GM19023 (cell line): ENCODE measurements at regions not wholly inside any gene's neighbourhood (a gene's known extent, or its start where the extent isn't known, plus 50 kb on each side); places are given as distances from the start of the nearest gene placed in this dataset.
"Not testable (repeated sequence)": the region's sequence is repeated elsewhere in the genome, so short reads cannot be mapped to it uniquely, and the experiment has no call there.

Experiments
- ATAC-seq: cut with Tn5 transposase; IDR thresholded peaks from one replicate; pipeline ENCODE4 v1.9.1; 2021; ENCODE audit warnings: mild to moderate bottlenecking, moderate library complexity; ENCODE audit not compliant: unreplicated experiment

- no peak for ATAC-seq
Measured at GRCh38 chr10:70987396-70988130, 99.2 kb upstream of the PCBD1 start.

GRCh38 chr10:70990156-70990555 lies 101.8 kb upstream of the PCBD1 start:
- ATAC-seq = not testable (repeated sequence)

GRCh38 chr10:70990681-70991080 lies 102.3 kb upstream of the PCBD1 start:
- no peak for ATAC-seq

- ATAC-seq = no peak
Measured at GRCh38 chr10:70991140-70992124, 103.1 kb upstream of the PCBD1 start.

GRCh38 chr10:70992436-70992835 lies 104.1 kb upstream of the PCBD1 start:
- no peak for ATAC-seq

- no peak for ATAC-seq
Measured at GRCh38 chr10:70993051-70993450, 104.7 kb upstream of the PCBD1 start.

GRCh38 chr10:70996549-70996948 lies 108.2 kb upstream of the PCBD1 start:
- ATAC-seq = no peak

- ATAC-seq = no peak
Measured at GRCh38 chr10:70997236-70997635, 108.9 kb upstream of the PCBD1 start.

- ATAC-seq = no peak
Measured at GRCh38 chr10:70998086-70998485, 109.7 kb upstream of the PCBD1 start.

GRCh38 chr10:71001470-71001869 lies 113.1 kb upstream of the PCBD1 start:
- ATAC-seq = no peak

- no peak for ATAC-seq
Measured at GRCh38 chr10:71004176-71005075, 116.1 kb upstream of the PCBD1 start.

GRCh38 chr10:71005337-71006305 lies 117.3 kb upstream of the PCBD1 start:
- no peak for ATAC-seq

GRCh38 chr10:71006506-71006905 lies 118.1 kb upstream of the PCBD1 start:
- no peak for ATAC-seq

- ATAC-seq = no peak
Measured at GRCh38 chr10:71007516-71007915, 119.2 kb upstream of the PCBD1 start.

GRCh38 chr10:71008150-71008549 lies 119.8 kb upstream of the PCBD1 start:
- no peak for ATAC-seq

- no peak for ATAC-seq
Measured at GRCh38 chr10:71009126-71009525, 120.8 kb upstream of the PCBD1 start.

- ATAC-seq = no peak
Measured at GRCh38 chr10:71010730-71011129, 122.4 kb upstream of the PCBD1 start.

- ATAC-seq = no peak
Measured at GRCh38 chr10:71011141-71011540, 122.8 kb upstream of the PCBD1 start.

- ATAC-seq = no peak
Measured at GRCh38 chr10:71014021-71014805, 125.8 kb upstream of the PCBD1 start.
